CD14-positive monocyte (primary cell): ENCODE measurements at regions not wholly inside any gene's neighbourhood (a gene's known extent, or its start where the extent isn't known, plus 50 kb on each side); places are given as distances from the start of the nearest gene placed in this dataset.
A peak's percentile ranks its signal among the peaks of the same experiment; 100 is the strongest.

Source experiments
- DNase-seq, 3 donors: peaks; one replicate each; pipeline ENCODE4 v3.0.0-alpha.2; 2011 to 2022
- H2AFZ ChIP-seq: 2 replicates; pipeline ENCODE4 v1.6.0; 2012; ENCODE audit warnings: mild to moderate bottlenecking, low read depth, low read length, inconsistent platforms; ENCODE audit not compliant: insufficient read depth, poor library complexity, severe bottlenecking
- H3K27ac ChIP-seq, 2 donors: 1 replicate in 1 of 2; 2 replicates in 1 of 2; pipeline ENCODE4 v1.5.1; 2012 to 2013; ENCODE audit warnings: low read length in 2 of 2, control low read depth in 1 of 2, inconsistent platforms in 1 of 2, low read depth in 1 of 2, mild to moderate bottlenecking in 1 of 2
- H3K27me3 ChIP-seq, 2 donors: one replicate each; pipeline versions ENCODE4 v1.6.0 to v1.6.1; 2011 to 2013; ENCODE audit warnings: low read length in 2 of 2; ENCODE audit not compliant: control insufficient read depth in 2 of 2, insufficient read depth in 2 of 2
- H3K36me3 ChIP-seq, 2 donors: replicated peaks in 1 of 2; 1 replicate in 1 of 2; 2 replicates in 1 of 2; pipeline versions ENCODE4 v1.5.1 to v1.6.1; 2012 to 2013; ENCODE audit warnings: low read length in 2 of 2, control low read depth in 1 of 2, inconsistent platforms in 1 of 2, mild to moderate bottlenecking in 1 of 2; ENCODE audit not compliant: insufficient read depth in 2 of 2, control insufficient read depth in 1 of 2
- H3K4me1 ChIP-seq, 2 donors: 1 replicate in 1 of 2; 2 replicates in 1 of 2; pipeline versions ENCODE4 v1.5.1 to v1.6.1; 2012 to 2013; ENCODE audit warnings: low read length in 2 of 2, control low read depth in 1 of 2, inconsistent platforms in 1 of 2, mild to moderate bottlenecking in 1 of 2, moderate library complexity in 1 of 2; ENCODE audit not compliant: insufficient read depth in 2 of 2, control insufficient read depth in 1 of 2
- H3K4me2 ChIP-seq: replicated peaks from 2 replicates; pipeline ENCODE3; 2012; ENCODE audit warnings: low read length, moderate library complexity, mild to moderate bottlenecking; ENCODE audit not compliant: poor library complexity, severe bottlenecking; ENCODE audit errors: extremely low read depth
- H3K4me3 ChIP-seq, 3 experiments: fragments of 200-600 bp in 1 of 3; sonication (generic) in 1 of 3; replicated peaks in 1 of 3; 1 replicate in 2 of 3; 2 replicates in 1 of 3; pipeline ENCODE4 v1.5.1; 2011 to 2013; ENCODE audit warnings: low read length in 3 of 3, mild to moderate bottlenecking in 3 of 3, control low read depth in 2 of 3, low read depth in 2 of 3, inconsistent platforms in 1 of 3, moderate library complexity in 1 of 3
- H3K79me2 ChIP-seq: 2 replicates; pipeline ENCODE4 v1.6.0; 2012; ENCODE audit warnings: mild to moderate bottlenecking, control low read depth, inconsistent platforms, low read length, moderate library complexity; ENCODE audit not compliant: insufficient read depth
- H3K9ac ChIP-seq: 2 replicates; pipeline ENCODE4 v1.6.0; 2017; ENCODE audit warnings: low read length, mild to moderate bottlenecking; ENCODE audit not compliant: insufficient read depth, poor library complexity, severe bottlenecking
- H3K9me3 ChIP-seq, 2 donors: replicated peaks in 1 of 2; 1 replicate in 1 of 2; 2 replicates in 1 of 2; pipeline versions ENCODE4 v1.5.1 to v1.6.1; 2012 to 2013; ENCODE audit warnings: low read length in 2 of 2, control low read depth in 1 of 2; ENCODE audit not compliant: control insufficient read depth in 1 of 2, insufficient read depth in 1 of 2
- H4K20me1 ChIP-seq: 2 replicates; pipeline ENCODE4 v1.6.0; 2012; ENCODE audit warnings: mild to moderate bottlenecking, low read length, control low read depth, moderate library complexity; ENCODE audit not compliant: insufficient read depth
- H3K27ac Mint-ChIP-seq, 7 donors: one replicate each; pipeline ENCODE4 v1.8.0; 2020; ENCODE audit warnings: mild to moderate bottlenecking in 7 of 7, mixed read lengths in 7 of 7, moderate library complexity in 6 of 7, inconsistent platforms in 2 of 7
- H3K27me3 Mint-ChIP-seq, 3 donors: one replicate each; pipeline ENCODE4 v1.8.0; 2021 to 2022; ENCODE audit warnings: low read depth in 3 of 3, mild to moderate bottlenecking in 3 of 3, mixed read lengths in 3 of 3, moderate library complexity in 3 of 3, inconsistent platforms in 1 of 3
- H3K36me3 Mint-ChIP-seq, 2 donors: one replicate each; pipeline ENCODE4 v1.8.0; 2020; ENCODE audit warnings: mixed read lengths in 2 of 2, inconsistent platforms in 1 of 2, mild to moderate bottlenecking in 1 of 2
- H3K4me1 Mint-ChIP-seq: one replicate; pipeline ENCODE4 v1.8.0; 2020; ENCODE audit warnings: mild to moderate bottlenecking, mixed read lengths
- H3K4me3 Mint-ChIP-seq, 2 donors: one replicate each; pipeline ENCODE4 v1.8.0; 2020; ENCODE audit warnings: mild to moderate bottlenecking in 2 of 2, mixed read lengths in 2 of 2, moderate library complexity in 1 of 2
- H3K9me3 Mint-ChIP-seq, 7 donors: one replicate each; pipeline ENCODE4 v1.8.0; 2020 to 2022; ENCODE audit warnings: mixed read lengths in 7 of 7, mild to moderate bottlenecking in 6 of 7, moderate library complexity in 6 of 7, inconsistent platforms in 2 of 7
- WGBS: methylation state at CpG from one replicate; pipeline ENCODE4 v1.1.5; 2013; ENCODE audit warnings: missing lambda C conversion rate; ENCODE audit not compliant: insufficient coverage; 5-methylcytosine and 5-hydroxymethylcytosine counted together
- intact Hi-C, 2 donors: fragments of 100-400 bp; cut with micrococcal nuclease; formaldehyde crosslinking; loops; one replicate each; pipeline versions ENCODE4 v1.15.0 to v1.15.1; 2023
- TF ChIP-seq, protein P1 (sequence below): fragments of 200-600 bp; IDR thresholded peaks from one replicate; pipeline ENCODE4 v1.8.0; 2022; ENCODE audit warnings: antibody characterized with exemption, mild to moderate bottlenecking

DNA sequence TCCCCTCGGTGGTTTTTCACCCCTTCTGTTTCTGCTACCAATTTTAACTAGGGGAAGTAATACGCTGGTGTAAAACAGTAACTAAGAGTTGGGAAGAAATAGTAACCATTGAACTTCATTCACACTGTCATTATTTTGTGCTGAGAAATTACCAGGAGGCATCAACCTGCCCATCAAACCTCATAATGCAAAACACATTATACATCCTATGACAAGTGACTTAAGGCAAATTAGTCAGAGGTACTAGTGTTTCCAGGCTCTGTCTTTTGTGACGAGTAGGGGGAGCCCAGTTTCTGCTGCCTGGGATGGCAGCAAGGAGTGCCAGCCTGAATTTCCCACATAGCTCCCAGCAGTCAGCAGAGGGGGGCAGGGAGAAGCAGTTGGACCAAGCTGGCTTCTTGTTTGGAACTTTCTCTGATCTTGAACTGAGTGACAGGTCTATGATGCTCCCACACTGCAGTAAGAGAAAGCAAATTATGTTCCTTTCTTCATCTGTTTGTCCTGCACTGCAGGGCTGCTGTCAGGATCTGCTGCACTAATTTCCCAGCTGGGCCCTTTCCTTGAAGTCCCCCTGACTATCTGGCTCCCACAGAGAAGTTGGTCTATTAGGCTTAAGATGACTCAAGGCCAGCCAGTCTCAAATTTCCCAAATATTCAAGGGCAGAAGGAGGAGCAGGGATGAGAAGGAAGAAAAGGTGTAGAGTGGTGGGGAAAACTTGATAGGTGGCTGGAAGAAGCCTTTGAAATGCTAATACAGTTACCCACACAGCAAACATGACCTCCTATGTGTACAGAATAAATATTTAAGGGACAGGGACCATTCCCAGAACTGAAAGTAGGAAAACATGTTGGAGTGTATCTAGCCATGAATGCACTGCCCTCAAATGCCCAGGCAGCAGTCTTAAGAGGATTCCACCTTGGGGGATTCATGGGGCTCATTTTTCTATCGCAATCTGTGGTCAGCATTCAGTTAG lies 322.8 kb downstream of the SEC16B start:
- 100% methylated on average over 1 of the region's 4 CpGs for WGBS
- Histone ChIP-seq H3K27me3 (no peaks in the 10 kb centered on the region), H4K20me1 (no peaks in the 10 kb centered on the region), H3K36me3 (no peaks in the 10 kb centered on the region), H3K9ac (no peak overlapping the region), H3K79me2 (no peaks in the 10 kb centered on the region), H3K4me3 (no peak overlapping the region), H2AFZ (no peak overlapping the region), H3K4me2 (no peak overlapping the region), H3K27ac (no peak overlapping the region), H3K4me1 (no peaks in the 10 kb centered on the region), H3K9me3 (no peaks in the 10 kb centered on the region)
- intact Hi-C loops: no loop called here
- Mint-ChIP-seq H3K4me1 (no peaks in the 10 kb centered on the region), H3K9me3 (peaks cover 0 to 5% (median 0%) of the 10 kb centered on the region in 7 donors), H3K27me3 (peaks cover 0 to 1% (median 0%) of the 10 kb centered on the region in 3 donors), H3K27ac (no peak overlapping the region), H3K36me3 (no peaks in the 10 kb centered on the region), H3K4me3 (no peak overlapping the region)
- TF ChIP-seq, protein P1, sequence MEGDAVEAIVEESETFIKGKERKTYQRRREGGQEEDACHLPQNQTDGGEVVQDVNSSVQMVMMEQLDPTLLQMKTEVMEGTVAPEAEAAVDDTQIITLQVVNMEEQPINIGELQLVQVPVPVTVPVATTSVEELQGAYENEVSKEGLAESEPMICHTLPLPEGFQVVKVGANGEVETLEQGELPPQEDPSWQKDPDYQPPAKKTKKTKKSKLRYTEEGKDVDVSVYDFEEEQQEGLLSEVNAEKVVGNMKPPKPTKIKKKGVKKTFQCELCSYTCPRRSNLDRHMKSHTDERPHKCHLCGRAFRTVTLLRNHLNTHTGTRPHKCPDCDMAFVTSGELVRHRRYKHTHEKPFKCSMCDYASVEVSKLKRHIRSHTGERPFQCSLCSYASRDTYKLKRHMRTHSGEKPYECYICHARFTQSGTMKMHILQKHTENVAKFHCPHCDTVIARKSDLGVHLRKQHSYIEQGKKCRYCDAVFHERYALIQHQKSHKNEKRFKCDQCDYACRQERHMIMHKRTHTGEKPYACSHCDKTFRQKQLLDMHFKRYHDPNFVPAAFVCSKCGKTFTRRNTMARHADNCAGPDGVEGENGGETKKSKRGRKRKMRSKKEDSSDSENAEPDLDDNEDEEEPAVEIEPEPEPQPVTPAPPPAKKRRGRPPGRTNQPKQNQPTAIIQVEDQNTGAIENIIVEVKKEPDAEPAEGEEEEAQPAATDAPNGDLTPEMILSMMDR: no peak
- no peak for DNase-seq

DNA sequence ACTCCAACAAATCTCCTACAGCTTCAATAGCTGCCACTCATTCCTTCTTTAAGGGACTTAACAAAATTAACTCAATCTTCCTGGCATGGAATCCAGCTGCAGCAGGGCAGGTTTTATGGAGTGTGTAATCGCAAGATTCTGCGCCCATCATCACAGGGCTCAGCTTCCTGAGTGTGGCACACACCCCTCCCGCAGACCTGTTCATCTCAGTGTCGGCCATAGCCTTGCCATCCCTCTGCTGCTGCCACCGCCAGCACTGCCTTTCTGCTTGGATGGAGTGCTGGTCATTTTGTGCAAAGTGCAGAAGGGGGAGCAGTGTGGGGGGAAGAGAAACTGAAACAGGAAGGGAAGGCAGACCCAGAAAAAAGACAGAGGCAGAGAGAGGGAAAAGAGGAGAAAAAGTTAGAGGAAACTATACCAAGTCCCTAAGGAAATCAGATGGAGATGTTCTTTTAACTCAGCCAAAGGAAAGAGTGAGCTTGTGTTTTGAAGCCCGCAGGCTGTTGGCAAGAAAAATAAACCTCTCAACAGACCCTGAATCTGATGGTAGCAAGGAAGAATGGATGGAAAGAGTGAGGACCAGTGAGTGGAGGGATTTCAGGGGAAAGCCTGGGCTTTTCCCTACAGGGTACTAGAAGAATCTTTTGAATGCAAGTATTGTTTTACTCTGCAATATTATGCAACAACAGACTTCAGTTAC lies 324.2 kb downstream of the SEC16B start:
- no peak for DNase-seq
- H3K27me3 Mint-ChIP-seq: peaks cover 0 to 1% (median 0%) of the 10 kb centered on the region in 3 donors

More for the DNA sequence above, 324.2 kb downstream of the SEC16B start:
- Mint-ChIP-seq H3K4me1 (no peaks in the 10 kb centered on the region), H3K9me3 (peaks cover 0 to 4% (median 0%) of the 10 kb centered on the region in 7 donors), H3K27ac (peak overlapping the region in 1 of 7 donors; percentile 66), H3K4me3 (no peak overlapping the region), H3K36me3 (no peaks in the 10 kb centered on the region)
- H3K4me2 ChIP-seq: no peak overlapping the region
- no peak overlapping the region for H3K27ac ChIP-seq
- TF ChIP-seq, protein P1: no peak
- H3K9me3 ChIP-seq: no peaks in the 10 kb centered on the region
- H3K9ac ChIP-seq: no peak overlapping the region
- H3K36me3 ChIP-seq: no peaks in the 10 kb centered on the region
- no peak overlapping the region for H2AFZ ChIP-seq
- H3K4me3 ChIP-seq: no peak overlapping the region
- H3K79me2 ChIP-seq: no peaks in the 10 kb centered on the region
- H3K27me3 ChIP-seq: no peaks in the 10 kb centered on the region
- 87% methylated on average over 5 of the region's 6 CpGs for WGBS
- intact Hi-C loops: no loop called here
- H3K4me1 ChIP-seq: no peaks in the 10 kb centered on the region
- H4K20me1 ChIP-seq: no peaks in the 10 kb centered on the region
